ENCODE measurements at regions not wholly inside any gene's neighbourhood (a gene's known extent, or its start where the extent isn't known, plus 50 kb on each side); places are given as distances from the start of the nearest gene placed in this dataset.

DNA sequence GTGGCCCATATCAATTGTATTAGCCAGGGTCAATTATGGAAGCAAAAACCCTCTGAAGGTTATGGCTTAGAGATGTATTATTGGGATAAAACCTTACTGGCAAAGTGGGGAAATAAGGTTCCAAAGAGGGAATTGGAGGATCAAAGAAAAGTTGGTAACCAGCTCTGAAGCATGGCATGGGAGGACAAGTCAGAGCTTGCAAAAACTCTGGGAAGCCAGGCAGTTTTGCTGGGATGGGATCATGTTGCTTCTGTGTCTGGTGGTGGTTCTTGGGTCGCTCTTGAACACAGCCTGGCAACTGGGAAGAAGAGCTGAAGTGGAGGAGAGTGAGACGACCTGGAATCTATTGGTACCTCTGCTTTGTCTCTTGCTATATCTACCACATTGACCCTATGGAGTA is 162.6 kb downstream of the PMAIP1 start:
- DNase-seq (ENCODE audit: low read depth in 1 of 2, low spot score in 1 of 2): no peak
- peaks cover 7% of the 10 kb centered on the region for H3K27me3 ChIP-seq (ENCODE audit: insufficient read depth, poor library complexity, severe bottlenecking)
- H3K4me3 ChIP-seq (replicated peaks; ENCODE audit: insufficient read depth, low read length): no peak overlapping the region
- TF ChIP-seq SPI1 (IDR thresholded peaks at IDR 0.05; ENCODE audit: borderline replicate concordance, low read depth) (no peak), CTCF (IDR thresholded peaks at IDR 0.05; ENCODE audit: insufficient read depth, low read length) (no peak), POLR2AphosphoS5 (IDR thresholded peaks at IDR 0.05; ENCODE audit: low read depth) (no peak), GABPA (IDR thresholded peaks at IDR 0.05; ENCODE audit: low read depth) (no peak)
- TF ChIP-seq, protein P1, sequence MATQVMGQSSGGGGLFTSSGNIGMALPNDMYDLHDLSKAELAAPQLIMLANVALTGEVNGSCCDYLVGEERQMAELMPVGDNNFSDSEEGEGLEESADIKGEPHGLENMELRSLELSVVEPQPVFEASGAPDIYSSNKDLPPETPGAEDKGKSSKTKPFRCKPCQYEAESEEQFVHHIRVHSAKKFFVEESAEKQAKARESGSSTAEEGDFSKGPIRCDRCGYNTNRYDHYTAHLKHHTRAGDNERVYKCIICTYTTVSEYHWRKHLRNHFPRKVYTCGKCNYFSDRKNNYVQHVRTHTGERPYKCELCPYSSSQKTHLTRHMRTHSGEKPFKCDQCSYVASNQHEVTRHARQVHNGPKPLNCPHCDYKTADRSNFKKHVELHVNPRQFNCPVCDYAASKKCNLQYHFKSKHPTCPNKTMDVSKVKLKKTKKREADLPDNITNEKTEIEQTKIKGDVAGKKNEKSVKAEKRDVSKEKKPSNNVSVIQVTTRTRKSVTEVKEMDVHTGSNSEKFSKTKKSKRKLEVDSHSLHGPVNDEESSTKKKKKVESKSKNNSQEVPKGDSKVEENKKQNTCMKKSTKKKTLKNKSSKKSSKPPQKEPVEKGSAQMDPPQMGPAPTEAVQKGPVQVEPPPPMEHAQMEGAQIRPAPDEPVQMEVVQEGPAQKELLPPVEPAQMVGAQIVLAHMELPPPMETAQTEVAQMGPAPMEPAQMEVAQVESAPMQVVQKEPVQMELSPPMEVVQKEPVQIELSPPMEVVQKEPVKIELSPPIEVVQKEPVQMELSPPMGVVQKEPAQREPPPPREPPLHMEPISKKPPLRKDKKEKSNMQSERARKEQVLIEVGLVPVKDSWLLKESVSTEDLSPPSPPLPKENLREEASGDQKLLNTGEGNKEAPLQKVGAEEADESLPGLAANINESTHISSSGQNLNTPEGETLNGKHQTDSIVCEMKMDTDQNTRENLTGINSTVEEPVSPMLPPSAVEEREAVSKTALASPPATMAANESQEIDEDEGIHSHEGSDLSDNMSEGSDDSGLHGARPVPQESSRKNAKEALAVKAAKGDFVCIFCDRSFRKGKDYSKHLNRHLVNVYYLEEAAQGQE (IDR thresholded peaks at IDR 0.05; ENCODE audit: insufficient replicate concordance, low read depth): no peak
- H3K27ac ChIP-seq (replicated peaks): no peak overlapping the region

GRCh38 chr18:60060578-60060977 is 160.8 kb downstream of the PMAIP1 start:
- TF ChIP-seq, protein P1 (IDR thresholded peaks at IDR 0.05; ENCODE audit: insufficient replicate concordance, low read depth): no peak
- TF ChIP-seq POLR2AphosphoS5 (IDR thresholded peaks at IDR 0.05; ENCODE audit: low read depth): no peak
- TF ChIP-seq CTCF (IDR thresholded peaks at IDR 0.05; ENCODE audit: insufficient read depth, low read length): no peak
- H3K27me3 ChIP-seq (ENCODE audit: insufficient read depth, poor library complexity, severe bottlenecking): peaks cover 3% of the 10 kb centered on the region
- H3K27ac ChIP-seq (replicated peaks): no peak overlapping the region
- no peak for DNase-seq (ENCODE audit: low read depth in 1 of 2, low spot score in 1 of 2)
- no peak overlapping the region for H3K4me3 ChIP-seq (replicated peaks; ENCODE audit: insufficient read depth, low read length)

DNA sequence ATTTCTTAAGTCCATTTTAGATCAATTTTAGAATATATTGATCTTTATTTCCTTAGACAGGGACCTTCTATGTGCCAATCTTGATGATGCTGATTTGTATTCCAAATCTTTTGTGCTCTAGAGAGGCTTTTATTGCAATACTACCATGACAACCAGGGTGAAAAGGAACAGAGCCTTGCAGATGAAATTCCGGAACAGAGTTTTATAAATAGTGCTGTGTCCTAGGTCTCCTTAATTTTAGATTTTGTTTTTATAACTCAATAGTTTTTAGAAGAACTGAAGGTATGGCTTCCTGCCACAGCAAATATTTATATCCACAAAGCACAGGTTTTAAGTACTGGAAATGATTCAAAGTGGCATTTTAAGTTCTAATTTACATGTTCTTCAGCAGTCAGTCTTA is 160.2 kb downstream of the PMAIP1 start:
- H3K27ac ChIP-seq (replicated peaks): no peak overlapping the region
- no peak for DNase-seq (ENCODE audit: low read depth in 1 of 2, low spot score in 1 of 2)
- no peak for TF ChIP-seq SPI1 (IDR thresholded peaks at IDR 0.05; ENCODE audit: borderline replicate concordance, low read depth)
- TF ChIP-seq CTCF (IDR thresholded peaks at IDR 0.05; ENCODE audit: insufficient read depth, low read length): no peak
- no peak for TF ChIP-seq POLR2AphosphoS5 (IDR thresholded peaks at IDR 0.05; ENCODE audit: low read depth)
- TF ChIP-seq, protein P1 (IDR thresholded peaks at IDR 0.05; ENCODE audit: insufficient replicate concordance, low read depth): no peak
- TF ChIP-seq GABPA (IDR thresholded peaks at IDR 0.05; ENCODE audit: low read depth): no peak
- H3K4me3 ChIP-seq (replicated peaks; ENCODE audit: insufficient read depth, low read length): no peak overlapping the region
- peaks cover 3% of the 10 kb centered on the region for H3K27me3 ChIP-seq (ENCODE audit: insufficient read depth, poor library complexity, severe bottlenecking)

Measured in HL-60 (cell line).